ENCODE measurements at regions not wholly inside any gene's neighbourhood (a gene's known extent, or its start where the extent isn't known, plus 50 kb on each side); places are given as distances from the start of the nearest gene placed in this dataset.

DNA sequence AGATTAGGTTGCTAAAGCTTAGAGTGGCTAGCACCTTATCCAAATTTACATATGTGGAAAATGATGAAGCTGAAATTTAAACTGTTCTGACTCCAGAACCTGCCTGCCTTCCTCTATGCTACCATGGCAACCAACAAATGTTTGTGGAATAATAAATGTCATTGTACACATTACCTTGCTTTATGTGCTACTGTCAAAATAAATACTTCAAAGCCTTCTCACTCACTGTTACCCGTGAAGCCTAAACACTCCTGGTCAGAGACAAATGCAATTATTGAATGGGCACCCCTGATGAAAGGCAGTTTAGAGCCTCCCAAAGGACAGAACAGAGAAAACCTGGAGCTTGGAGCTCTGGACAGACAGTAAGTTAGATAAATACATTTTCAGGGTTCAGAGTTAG lies 158.6 kb downstream of the FAM114A2 start:
- Histone ChIP-seq H4K20me1 (ENCODE audit: insufficient read depth, low read length) (no peaks in the 10 kb centered on the region), H3K9ac (ENCODE audit: low read depth, low read length) (no peak overlapping the region), H4K5ac (ENCODE audit: low read depth, low read length) (no peak overlapping the region), H3K9me1 (ENCODE audit: insufficient read depth, low read length) (no peaks in the 10 kb centered on the region), H3K14ac (replicated peaks; ENCODE audit: low read depth, low read length) (no peak overlapping the region), H3K56ac (ENCODE audit: extremely low read depth, insufficient read depth, low read length) (no peak overlapping the region), H4K91ac (ENCODE audit: insufficient read depth, low read depth, low read length) (no peak overlapping the region), H4K8ac (ENCODE audit: low read depth in 2 of 2, low read length in 2 of 2) (no peak overlapping the region), H3K27ac (ENCODE audit: insufficient read depth, low read length) (no peak overlapping the region), H2AK9ac (replicated peaks; ENCODE audit: low read depth, low read length, poor library complexity) (no peak overlapping the region), H2AFZ (replicated peaks; ENCODE audit: low read length, poor library complexity) (no peak overlapping the region), H3K23ac (ENCODE audit: low read depth, low read length) (no peak overlapping the region), H3K9me3 (ENCODE audit: control insufficient read depth, insufficient read depth, low read length) (no peaks in the 10 kb centered on the region), H2BK20ac (ENCODE audit: low read depth, low read length) (no peak overlapping the region), H3K79me1 (ENCODE audit: low read depth in 1 of 2, low read length in 2 of 2) (no peaks in the 10 kb centered on the region), H3K27me3 (ENCODE audit: control insufficient read depth, insufficient read depth, low read length) (no peaks in the 10 kb centered on the region), H2BK5ac (ENCODE audit: low read depth, low read length, poor library complexity, severe bottlenecking) (no peak overlapping the region), H2BK15ac (ENCODE audit: low read depth, low read length) (no peak overlapping the region), H3K4me3 (ENCODE audit: insufficient read depth, low read depth, low read length) (no peak overlapping the region), H3K18ac (ENCODE audit: low read depth, low read length) (no peak overlapping the region), H2BK120ac (ENCODE audit: low read depth, low read length) (no peak overlapping the region), H3K36me3 (ENCODE audit: control insufficient read depth, insufficient read depth, low read length) (no peaks in the 10 kb centered on the region), H3K4ac (ENCODE audit: low read depth, low read length) (no peak overlapping the region), H2AK5ac (ENCODE audit: low read depth, low read length) (no peak overlapping the region), H3K4me1 (ENCODE audit: control insufficient read depth, insufficient read depth, low read length) (peaks cover 5% of the 10 kb centered on the region), H3K4me2 (ENCODE audit: low read depth, low read length) (no peak overlapping the region)
- ChIA-PET POLR2A (ENCODE audit: unreplicated experiment) (no interaction called here), CTCF (interaction anchor here (2.1 kb wide), 1 partner anchor 10 kb away, joined by 9 read pairs; no protein-coding TSS in a partner anchor)
- dilution Hi-C loops (cut with HindIII; ENCODE audit: low sequenced_read_pairs, unreplicated experiment) (no loop called here), intact Hi-C loops (cut with micrococcal nuclease) (no loop called here), in situ Hi-C loops (cut with MboI; ENCODE audit: low sequenced_read_pairs) (no loop called here)
- no peak for ATAC-seq (ENCODE audit: low read depth)
- no CpG with 5 or more reads among the region's 1 CpG for WGBS, 2 experiments (ENCODE audit: extremely low coverage in 2 of 2, insufficient read length in 1 of 2)
- BruUV-seq (replicated peaks), result no TSS peak
- TF ChIP-seq BHLHE40 (IDR thresholded peaks at IDR 0.05; ENCODE audit: low read depth, low read length), result no peak
- TF ChIP-seq SMC3 (IDR thresholded peaks at IDR 0.05; ENCODE audit: low read depth, low read length), result no peak
- TF ChIP-seq USF2 (IDR thresholded peaks at IDR 0.05; ENCODE audit: low read depth, low read length), result no peak
- TF ChIP-seq CHD1 (IDR thresholded peaks at IDR 0.05; ENCODE audit: low read depth, low read length), result no peak
- TF ChIP-seq, protein P1, sequence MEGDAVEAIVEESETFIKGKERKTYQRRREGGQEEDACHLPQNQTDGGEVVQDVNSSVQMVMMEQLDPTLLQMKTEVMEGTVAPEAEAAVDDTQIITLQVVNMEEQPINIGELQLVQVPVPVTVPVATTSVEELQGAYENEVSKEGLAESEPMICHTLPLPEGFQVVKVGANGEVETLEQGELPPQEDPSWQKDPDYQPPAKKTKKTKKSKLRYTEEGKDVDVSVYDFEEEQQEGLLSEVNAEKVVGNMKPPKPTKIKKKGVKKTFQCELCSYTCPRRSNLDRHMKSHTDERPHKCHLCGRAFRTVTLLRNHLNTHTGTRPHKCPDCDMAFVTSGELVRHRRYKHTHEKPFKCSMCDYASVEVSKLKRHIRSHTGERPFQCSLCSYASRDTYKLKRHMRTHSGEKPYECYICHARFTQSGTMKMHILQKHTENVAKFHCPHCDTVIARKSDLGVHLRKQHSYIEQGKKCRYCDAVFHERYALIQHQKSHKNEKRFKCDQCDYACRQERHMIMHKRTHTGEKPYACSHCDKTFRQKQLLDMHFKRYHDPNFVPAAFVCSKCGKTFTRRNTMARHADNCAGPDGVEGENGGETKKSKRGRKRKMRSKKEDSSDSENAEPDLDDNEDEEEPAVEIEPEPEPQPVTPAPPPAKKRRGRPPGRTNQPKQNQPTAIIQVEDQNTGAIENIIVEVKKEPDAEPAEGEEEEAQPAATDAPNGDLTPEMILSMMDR (conservative IDR thresholded peaks at IDR 0.05; ENCODE audit: low read depth, low read length), result no peak
- TF ChIP-seq RAD21 (IDR thresholded peaks at IDR 0.05; ENCODE audit: low read length), result no peak
- no peak for TF ChIP-seq MXI1 (IDR thresholded peaks at IDR 0.05; ENCODE audit: borderline replicate concordance, low read depth, low read length)
- no peak for TF ChIP-seq MAZ (IDR thresholded peaks at IDR 0.05; ENCODE audit: borderline replicate concordance, low read depth, low read length)
- TF ChIP-seq CEBPB (IDR thresholded peaks at IDR 0.05; ENCODE audit: low read depth, low read length), result no peak
- TF ChIP-seq, protein P2, sequence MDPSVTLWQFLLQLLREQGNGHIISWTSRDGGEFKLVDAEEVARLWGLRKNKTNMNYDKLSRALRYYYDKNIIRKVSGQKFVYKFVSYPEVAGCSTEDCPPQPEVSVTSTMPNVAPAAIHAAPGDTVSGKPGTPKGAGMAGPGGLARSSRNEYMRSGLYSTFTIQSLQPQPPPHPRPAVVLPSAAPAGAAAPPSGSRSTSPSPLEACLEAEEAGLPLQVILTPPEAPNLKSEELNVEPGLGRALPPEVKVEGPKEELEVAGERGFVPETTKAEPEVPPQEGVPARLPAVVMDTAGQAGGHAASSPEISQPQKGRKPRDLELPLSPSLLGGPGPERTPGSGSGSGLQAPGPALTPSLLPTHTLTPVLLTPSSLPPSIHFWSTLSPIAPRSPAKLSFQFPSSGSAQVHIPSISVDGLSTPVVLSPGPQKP (IDR thresholded peaks at IDR 0.05; ENCODE audit: borderline replicate concordance, low read depth, low read length), result no peak
- no peak for TF ChIP-seq POLR2A (IDR thresholded peaks at IDR 0.05; ENCODE audit: low read depth, low read length)
- no peak for TF ChIP-seq NFE2L2 (IDR thresholded peaks at IDR 0.05; ENCODE audit: low read depth, low read length)
- DNase-seq, result no peak

All from IMR-90 (cell line).